ENCODE measurements at regions not wholly inside any gene's neighbourhood (a gene's known extent, or its start where the extent isn't known, plus 50 kb on each side); places are given as distances from the start of the nearest gene placed in this dataset.

GRCh38 chr13:104431895-104432294, 1365.7 kb upstream of the SLC10A2 start:
- H3K27ac ChIP-seq = no peak overlapping the region
- no peaks in the 10 kb centered on the region for H3K9me3 ChIP-seq
- no peak for TF ChIP-seq POLR2A (IDR thresholded peaks at IDR 0.05)
- no peak for TF ChIP-seq POLR2AphosphoS5 (IDR thresholded peaks at IDR 0.05)
- no peak for TF ChIP-seq CTCF (IDR thresholded peaks at IDR 0.05)
- no peak for DNase-seq (ENCODE audit: low spot score in 2 of 2)
- H3K4me3 ChIP-seq = no peak overlapping the region
- no peaks in the 10 kb centered on the region for H3K27me3 ChIP-seq
- intact Hi-C loops (cut with DNase I; ENCODE audit: low total_unique reads) = loop anchor here (1.0 kb wide), 1 partner anchor 11 kb away; no protein-coding TSS in a partner anchor
- no peaks in the 10 kb centered on the region for H3K36me3 ChIP-seq
- H3K4me1 ChIP-seq = no peaks in the 10 kb centered on the region

- Histone ChIP-seq H3K4me3 (no peak overlapping the region), H3K4me1 (no peaks in the 10 kb centered on the region), H3K36me3 (no peaks in the 10 kb centered on the region), H3K27me3 (no peaks in the 10 kb centered on the region), H3K9me3 (no peaks in the 10 kb centered on the region), H3K27ac (no peak overlapping the region)
- TF ChIP-seq POLR2A (IDR thresholded peaks at IDR 0.05) = no peak
- no peak for TF ChIP-seq POLR2AphosphoS5 (IDR thresholded peaks at IDR 0.05)
- TF ChIP-seq CTCF (IDR thresholded peaks at IDR 0.05) = no peak
- intact Hi-C loops (cut with DNase I; ENCODE audit: low total_unique reads) = no loop called here
- no peak for DNase-seq (ENCODE audit: low spot score in 2 of 2)
Observed at GRCh38 chr13:104426435-104426834, 1360.2 kb upstream of the SLC10A2 start.

- no peak for TF ChIP-seq POLR2AphosphoS5 (IDR thresholded peaks at IDR 0.05)
- TF ChIP-seq CTCF (IDR thresholded peaks at IDR 0.05) = no peak
- TF ChIP-seq POLR2A (IDR thresholded peaks at IDR 0.05) = no peak
- DNase-seq (ENCODE audit: low spot score in 2 of 2) = no peak
- no peaks in the 10 kb centered on the region for H3K4me1 ChIP-seq
- H3K36me3 ChIP-seq = no peaks in the 10 kb centered on the region
- no peaks in the 10 kb centered on the region for H3K27me3 ChIP-seq
- no peaks in the 10 kb centered on the region for H3K9me3 ChIP-seq
- H3K27ac ChIP-seq = no peak overlapping the region
- intact Hi-C loops (cut with DNase I; ENCODE audit: low total_unique reads) = no loop called here
- no peak overlapping the region for H3K4me3 ChIP-seq
Observed at GRCh38 chr13:104422668-104423067, 1356.5 kb upstream of the SLC10A2 start.

- Histone ChIP-seq H3K9me3 (no peaks in the 10 kb centered on the region), H3K27ac (no peak overlapping the region), H3K4me3 (no peak overlapping the region), H3K36me3 (no peaks in the 10 kb centered on the region), H3K27me3 (no peaks in the 10 kb centered on the region), H3K4me1 (no peaks in the 10 kb centered on the region)
- intact Hi-C loops (cut with DNase I; ENCODE audit: low total_unique reads) = loop anchor here (5.0 kb wide), 1 partner anchor 600 kb away; no protein-coding TSS in a partner anchor
- TF ChIP-seq POLR2AphosphoS5 (IDR thresholded peaks at IDR 0.05) (no peak), CTCF (IDR thresholded peaks at IDR 0.05) (no peak), POLR2A (IDR thresholded peaks at IDR 0.05) (no peak)
- no peak for DNase-seq (ENCODE audit: low spot score in 2 of 2)
Observed at GRCh38 chr13:104416973-104417372, 1350.8 kb upstream of the SLC10A2 start.

- no peaks in the 10 kb centered on the region for H3K27me3 ChIP-seq
- no peak overlapping the region for H3K4me3 ChIP-seq
- no peaks in the 10 kb centered on the region for H3K4me1 ChIP-seq
- H3K36me3 ChIP-seq = no peaks in the 10 kb centered on the region
- no peak overlapping the region for H3K27ac ChIP-seq
- intact Hi-C loops (cut with DNase I; ENCODE audit: low total_unique reads) = loop anchor here (5.0 kb wide), 1 partner anchor 597 kb away; no protein-coding TSS in a partner anchor
- no peaks in the 10 kb centered on the region for H3K9me3 ChIP-seq
- TF ChIP-seq POLR2A (IDR thresholded peaks at IDR 0.05) = no peak
- TF ChIP-seq CTCF (IDR thresholded peaks at IDR 0.05) = no peak
- TF ChIP-seq POLR2AphosphoS5 (IDR thresholded peaks at IDR 0.05) = no peak
- DNase-seq (ENCODE audit: low spot score in 2 of 2) = no peak
Observed at GRCh38 chr13:104414771-104415170, 1348.6 kb upstream of the SLC10A2 start.

Measured in breast epithelium (tissue), 4 donors.